ENCODE measurements at regions not wholly inside any gene's neighbourhood (a gene's known extent, or its start where the extent isn't known, plus 50 kb on each side); places are given as distances from the start of the nearest gene placed in this dataset.

DNA sequence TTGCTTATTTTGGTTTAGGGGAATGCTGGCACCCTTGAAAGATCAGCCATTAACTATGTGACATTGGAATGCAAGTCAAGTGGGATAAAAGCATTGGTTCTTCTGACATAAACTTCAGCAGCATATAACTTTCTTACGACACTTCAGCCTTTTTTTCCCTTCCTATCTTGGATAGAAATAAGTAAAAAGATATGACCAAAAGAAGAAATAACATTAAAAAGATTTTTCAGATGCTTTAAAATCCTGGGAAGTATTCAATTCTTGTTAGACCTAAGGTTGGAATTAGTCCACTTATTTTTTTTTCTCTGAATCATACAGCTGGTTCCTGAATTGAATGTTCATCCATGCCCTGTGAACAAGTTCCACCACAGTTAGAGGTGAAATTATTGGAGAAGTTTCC is 85.6 kb upstream of the TSPAN8 start:
- TF ChIP-seq, protein P1, sequence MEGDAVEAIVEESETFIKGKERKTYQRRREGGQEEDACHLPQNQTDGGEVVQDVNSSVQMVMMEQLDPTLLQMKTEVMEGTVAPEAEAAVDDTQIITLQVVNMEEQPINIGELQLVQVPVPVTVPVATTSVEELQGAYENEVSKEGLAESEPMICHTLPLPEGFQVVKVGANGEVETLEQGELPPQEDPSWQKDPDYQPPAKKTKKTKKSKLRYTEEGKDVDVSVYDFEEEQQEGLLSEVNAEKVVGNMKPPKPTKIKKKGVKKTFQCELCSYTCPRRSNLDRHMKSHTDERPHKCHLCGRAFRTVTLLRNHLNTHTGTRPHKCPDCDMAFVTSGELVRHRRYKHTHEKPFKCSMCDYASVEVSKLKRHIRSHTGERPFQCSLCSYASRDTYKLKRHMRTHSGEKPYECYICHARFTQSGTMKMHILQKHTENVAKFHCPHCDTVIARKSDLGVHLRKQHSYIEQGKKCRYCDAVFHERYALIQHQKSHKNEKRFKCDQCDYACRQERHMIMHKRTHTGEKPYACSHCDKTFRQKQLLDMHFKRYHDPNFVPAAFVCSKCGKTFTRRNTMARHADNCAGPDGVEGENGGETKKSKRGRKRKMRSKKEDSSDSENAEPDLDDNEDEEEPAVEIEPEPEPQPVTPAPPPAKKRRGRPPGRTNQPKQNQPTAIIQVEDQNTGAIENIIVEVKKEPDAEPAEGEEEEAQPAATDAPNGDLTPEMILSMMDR (IDR thresholded peaks at IDR 0.05) = no peak
- TF ChIP-seq POLR2A (IDR thresholded peaks at IDR 0.05) = no peak
